ENCODE measurements at regions not wholly inside any gene's neighbourhood (a gene's known extent, or its start where the extent isn't known, plus 50 kb on each side); places are given as distances from the start of the nearest gene placed in this dataset.

DNA sequence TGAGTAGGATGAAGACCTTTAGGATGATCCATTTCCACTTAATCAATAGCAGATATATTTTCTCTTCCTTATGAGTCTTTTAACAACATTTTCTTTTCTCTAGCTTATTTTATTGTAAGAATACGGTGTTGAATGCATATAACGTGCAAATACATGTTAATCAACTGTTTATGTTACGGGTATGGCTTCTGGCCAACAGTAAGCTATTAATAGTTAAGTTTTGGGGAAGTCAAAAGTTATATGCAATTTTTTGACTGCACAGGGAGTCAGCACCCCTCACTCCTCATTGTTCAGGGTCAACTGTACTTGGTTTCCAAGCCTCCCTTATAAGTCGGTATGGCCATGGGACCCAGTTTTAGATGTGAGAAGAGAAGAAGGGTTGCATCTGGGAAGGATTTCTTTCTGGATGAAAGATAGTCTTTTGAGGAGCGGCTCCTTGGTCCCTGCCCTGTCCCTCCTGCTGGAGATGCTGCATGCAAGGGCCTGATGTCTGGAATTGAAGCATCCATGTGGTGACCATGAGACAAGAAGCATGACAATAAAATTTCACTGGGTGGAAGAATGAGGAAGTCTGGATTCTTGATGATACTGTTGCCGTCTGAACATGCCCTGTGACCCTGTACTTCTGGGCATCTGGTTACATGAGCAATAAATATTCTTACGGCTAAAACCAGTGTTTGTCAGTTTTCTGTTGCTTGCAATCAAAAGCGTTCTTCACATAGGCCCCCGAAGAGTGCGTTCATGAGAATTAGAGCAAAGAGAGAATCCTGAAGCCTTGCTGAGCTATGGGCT is 194.7 kb upstream of the PMEPA1 start:
- Histone ChIP-seq H3K27ac (peak overlapping the region in 1 of 2 experiments; percentile 18; a peak in 1 of 6 replicates), H3K4me3 (no peak overlapping the region), H3K4me1 (0 out of 3 replicates have a peak, but pooled peaks cover 3% of the 10 kb centered on the region), H3K4me2 (no peak overlapping the region), H3K9me3 (no peaks in the 10 kb centered on the region)
- FAIRE-seq (no peak), ATAC-seq (no peak), DNase-seq (ENCODE audit: low read depth in 1 of 2, low spot score in 1 of 2) (no peak)
- TF ChIP-seq MAZ (IDR thresholded peaks at IDR 0.05; ENCODE audit: borderline replicate concordance, low read depth, low read length) (no peak), HOXB5 (CRISPR knock-in tag; IDR thresholded peaks at IDR 0.05) (no peak), NPAS2 (CRISPR knock-in tag; IDR thresholded peaks at IDR 0.05; ENCODE audit: borderline replicate concordance) (no peak), FOXS1 (CRISPR knock-in tag; IDR thresholded peaks at IDR 0.05) (no peak), HEYL (CRISPR knock-in tag; IDR thresholded peaks at IDR 0.05) (no peak), NR3C1 (IDR thresholded peaks at IDR 0.05) (no peak), SREBF2 (IDR thresholded peaks at IDR 0.05) (no peak), MAFK (IDR thresholded peaks at IDR 0.05; ENCODE audit: partially characterized antibody) (no peak), PHF8 (IDR thresholded peaks at IDR 0.05; ENCODE audit: borderline replicate concordance, low read depth) (no peak), CBX2 (IDR thresholded peaks at IDR 0.05; ENCODE audit: borderline replicate concordance, low read depth) (no peak), RAD21 (conservative IDR thresholded peaks at IDR 0.05 in 1 of 2, IDR thresholded peaks at IDR 0.05 in 1 of 2) (no peak), EHMT2 (IDR thresholded peaks at IDR 0.05; ENCODE audit: low read depth) (no peak), ZSCAN20 (CRISPR knock-in tag; IDR thresholded peaks at IDR 0.05) (no peak), NFE2L2 (conservative IDR thresholded peaks at IDR 0.05; ENCODE audit: low read length) (no peak), CBX8 (IDR thresholded peaks at IDR 0.05) (no peak)
- 86% methylated on average over 10 of the region's 10 CpGs for WGBS (ENCODE audit: missing lambda C conversion rate)
- CTCF ChIA-PET: no interaction called here
- POLR2A ChIA-PET: interaction anchor here (1.2 kb wide), 1 partner anchor 132 kb away, joined by 3 read pairs; no protein-coding TSS in a partner anchor

DNA sequence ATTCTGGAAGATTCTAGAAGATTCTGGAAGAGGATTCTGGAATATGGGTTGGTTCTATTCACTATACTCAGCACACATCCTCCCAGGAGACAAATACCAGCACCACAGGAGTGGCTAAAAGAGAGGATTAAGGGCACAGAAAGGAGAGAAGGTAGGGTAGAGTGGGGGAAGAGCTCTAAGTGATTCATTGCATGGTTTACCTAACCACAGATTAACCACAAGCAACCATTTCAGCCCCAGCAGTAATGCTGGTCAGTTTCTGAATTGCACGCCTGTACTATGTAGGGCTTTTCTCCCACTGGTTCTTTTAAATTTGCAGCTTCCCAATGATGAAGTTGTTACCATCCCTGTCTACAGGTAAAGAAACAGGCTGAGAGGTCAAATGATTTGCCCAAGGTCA is 192.7 kb upstream of the PMEPA1 start:
- ATAC-seq (peak; percentile 65 to 71; a peak in 2 of 6 replicates), FAIRE-seq (no peak), DNase-seq (ENCODE audit: low read depth in 1 of 2, low spot score in 1 of 2) (no peak)
- H3K27ac ChIP-seq: peak overlapping the region in 1 of 2 experiments; percentile 54; a peak in 1 of 6 replicates
- H3K4me3 ChIP-seq: no peak overlapping the region
- 0 out of 3 replicates have a peak, but pooled peaks cover 6% of the 10 kb centered on the region for H3K4me1 ChIP-seq
- no peak for TF ChIP-seq FOSL2 (IDR thresholded peaks at IDR 0.05)
- no peak for TF ChIP-seq FOSL2 (CRISPR knock-in tag; IDR thresholded peaks at IDR 0.05)
- TF ChIP-seq ESRRA (IDR thresholded peaks at IDR 0.05; ENCODE audit: borderline replicate concordance, low read length): no peak
- TF ChIP-seq MAFK (IDR thresholded peaks at IDR 0.05; ENCODE audit: partially characterized antibody): no peak
- no peak for TF ChIP-seq CEBPB (IDR thresholded peaks at IDR 0.05)
- POLR2A ChIA-PET: no interaction called here
- WGBS (ENCODE audit: missing lambda C conversion rate): 94% methylated on average over 1 of the region's 1 CpG
- no peak overlapping the region for H3K4me2 ChIP-seq
- CTCF ChIA-PET: interaction anchor here (1.0 to 2.1 kb wide), 5 partner anchors 9 to 185 kb away, joined by 3 to 7 read pairs (median 4); no protein-coding TSS in a partner anchor
- H3K9me3 ChIP-seq: no peaks in the 10 kb centered on the region

DNA sequence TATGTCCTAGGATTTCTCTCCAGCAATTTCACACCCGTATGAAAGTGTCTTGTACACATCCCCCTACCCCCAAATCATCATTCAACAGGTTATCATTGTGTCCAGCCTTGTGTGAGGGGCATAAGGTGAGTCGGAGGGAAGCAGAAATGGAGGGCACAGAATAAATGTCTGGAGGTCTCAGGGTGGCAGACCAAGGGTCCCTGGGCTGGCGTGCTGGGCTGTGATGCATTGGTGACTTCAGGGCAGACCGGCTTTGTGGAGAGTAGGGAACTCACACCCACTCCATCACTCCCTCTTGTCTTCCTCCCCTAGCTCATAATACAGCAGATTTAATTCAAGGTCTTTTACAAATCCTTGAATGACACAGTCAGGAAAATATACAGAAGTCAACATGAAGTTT is 191.7 kb upstream of the PMEPA1 start:
- Histone ChIP-seq H3K9me3 (no peaks in the 10 kb centered on the region), H3K4me2 (no peak overlapping the region), H3K27ac (peak overlapping the region in 1 of 2 experiments; percentile 54; a peak in 1 of 6 replicates), H3K4me1 (0 out of 3 replicates have a peak, but pooled peaks cover 8% of the 10 kb centered on the region), H3K4me3 (no peak overlapping the region)
- POLR2A ChIA-PET: no interaction called here
- TF ChIP-seq NPAS2 (CRISPR knock-in tag; IDR thresholded peaks at IDR 0.05; ENCODE audit: borderline replicate concordance): no peak
- TF ChIP-seq, protein P1, sequence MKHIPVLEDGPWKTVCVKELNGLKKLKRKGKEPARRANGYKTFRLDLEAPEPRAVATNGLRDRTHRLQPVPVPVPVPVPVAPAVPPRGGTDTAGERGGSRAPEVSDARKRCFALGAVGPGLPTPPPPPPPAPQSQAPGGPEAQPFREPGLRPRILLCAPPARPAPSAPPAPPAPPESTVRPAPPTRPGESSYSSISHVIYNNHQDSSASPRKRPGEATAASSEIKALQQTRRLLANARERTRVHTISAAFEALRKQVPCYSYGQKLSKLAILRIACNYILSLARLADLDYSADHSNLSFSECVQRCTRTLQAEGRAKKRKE (CRISPR knock-in tag; IDR thresholded peaks at IDR 0.05; ENCODE audit: low read depth): no peak
- TF ChIP-seq HOXB13 (CRISPR knock-in tag; IDR thresholded peaks at IDR 0.05; ENCODE audit: low read depth): no peak
- no peak for TF ChIP-seq NR3C1 (IDR thresholded peaks at IDR 0.05)
- TF ChIP-seq, protein P2, sequence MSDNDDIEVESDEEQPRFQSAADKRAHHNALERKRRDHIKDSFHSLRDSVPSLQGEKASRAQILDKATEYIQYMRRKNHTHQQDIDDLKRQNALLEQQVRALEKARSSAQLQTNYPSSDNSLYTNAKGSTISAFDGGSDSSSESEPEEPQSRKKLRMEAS (IDR thresholded peaks at IDR 0.05): no peak
- TF ChIP-seq POLR2A (IDR thresholded peaks at IDR 0.05; ENCODE audit: low read length): no peak
- no peak for TF ChIP-seq HEYL (CRISPR knock-in tag; IDR thresholded peaks at IDR 0.05)
- TF ChIP-seq BHLHE40 (IDR thresholded peaks at IDR 0.05; ENCODE audit: low read depth, low read length): no peak
- TF ChIP-seq FOXS1 (CRISPR knock-in tag; IDR thresholded peaks at IDR 0.05): no peak
- TF ChIP-seq, protein P3, sequence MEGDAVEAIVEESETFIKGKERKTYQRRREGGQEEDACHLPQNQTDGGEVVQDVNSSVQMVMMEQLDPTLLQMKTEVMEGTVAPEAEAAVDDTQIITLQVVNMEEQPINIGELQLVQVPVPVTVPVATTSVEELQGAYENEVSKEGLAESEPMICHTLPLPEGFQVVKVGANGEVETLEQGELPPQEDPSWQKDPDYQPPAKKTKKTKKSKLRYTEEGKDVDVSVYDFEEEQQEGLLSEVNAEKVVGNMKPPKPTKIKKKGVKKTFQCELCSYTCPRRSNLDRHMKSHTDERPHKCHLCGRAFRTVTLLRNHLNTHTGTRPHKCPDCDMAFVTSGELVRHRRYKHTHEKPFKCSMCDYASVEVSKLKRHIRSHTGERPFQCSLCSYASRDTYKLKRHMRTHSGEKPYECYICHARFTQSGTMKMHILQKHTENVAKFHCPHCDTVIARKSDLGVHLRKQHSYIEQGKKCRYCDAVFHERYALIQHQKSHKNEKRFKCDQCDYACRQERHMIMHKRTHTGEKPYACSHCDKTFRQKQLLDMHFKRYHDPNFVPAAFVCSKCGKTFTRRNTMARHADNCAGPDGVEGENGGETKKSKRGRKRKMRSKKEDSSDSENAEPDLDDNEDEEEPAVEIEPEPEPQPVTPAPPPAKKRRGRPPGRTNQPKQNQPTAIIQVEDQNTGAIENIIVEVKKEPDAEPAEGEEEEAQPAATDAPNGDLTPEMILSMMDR (IDR thresholded peaks at IDR 0.05): no peak
- no peak for TF ChIP-seq ZC3H11A (IDR thresholded peaks at IDR 0.05)
- TF ChIP-seq CBX8 (IDR thresholded peaks at IDR 0.05): no peak
- TF ChIP-seq KDM5A (IDR thresholded peaks at IDR 0.05): no peak
- TF ChIP-seq EHF (CRISPR knock-in tag; IDR thresholded peaks at IDR 0.05): no peak
- TF ChIP-seq ESRRA (IDR thresholded peaks at IDR 0.05; ENCODE audit: borderline replicate concordance, low read length): no peak
- no peak for TF ChIP-seq CHD4 (IDR thresholded peaks at IDR 0.05; ENCODE audit: borderline replicate concordance)
- TF ChIP-seq MAZ (IDR thresholded peaks at IDR 0.05; ENCODE audit: borderline replicate concordance, low read depth, low read length): no peak
- TF ChIP-seq NFE2L2 (conservative IDR thresholded peaks at IDR 0.05; ENCODE audit: low read length): no peak
- TF ChIP-seq JUNB (IDR thresholded peaks at IDR 0.05): no peak
- 63% methylated on average over 4 of the region's 4 CpGs for WGBS (ENCODE audit: missing lambda C conversion rate)
- DNase-seq (ENCODE audit: low read depth in 1 of 2, low spot score in 1 of 2) (no peak), FAIRE-seq (no peak), ATAC-seq (no peak)
- CTCF ChIA-PET: interaction anchor here (1.1 to 2.1 kb wide), 3 partner anchors 10 to 20 kb away, joined by 3 to 7 read pairs (median 5); no protein-coding TSS in a partner anchor

All from A549 (cell line).